Urinary bladder (tissue), 3 donors: ENCODE measurements at regions not wholly inside any gene's neighbourhood (a gene's known extent, or its start where the extent isn't known, plus 50 kb on each side); places are given as distances from the start of the nearest gene placed in this dataset.
"Not testable (repeated sequence)": the region's sequence is repeated elsewhere in the genome, so short reads cannot be mapped to it uniquely, and the experiment has no call there.

Experiments used
- DNase-seq: peaks from one replicate; pipeline ENCODE4 v3.0.0-alpha.2; 2015; ENCODE audit errors: extremely low spot score
- H3K27ac ChIP-seq: one replicate; pipeline ENCODE4 v1.5.1; 2013; ENCODE audit warnings: low read depth, mild to moderate bottlenecking, moderate library complexity
- H3K36me3 ChIP-seq: one replicate; pipeline ENCODE4 v1.6.1; 2013; ENCODE audit warnings: mild to moderate bottlenecking, moderate library complexity; ENCODE audit not compliant: insufficient read depth
- H3K4me1 ChIP-seq: one replicate; pipeline ENCODE4 v1.6.1; 2013; ENCODE audit warnings: mild to moderate bottlenecking, moderate library complexity; ENCODE audit not compliant: insufficient read depth
- H3K4me3 ChIP-seq: one replicate; pipeline ENCODE4 v1.5.1; 2013; ENCODE audit warnings: low read depth, low read length
- WGBS: extraction: QIAGEN DNeasy Blood & Tissue Kit; methylation state at CpG from one replicate; pipeline ENCODE4 v1.1.7; 2013; 5-methylcytosine and 5-hydroxymethylcytosine counted together
- donor health status: healthy with polysubstance abuse.
- donor health status: healthy.

GRCh38 chr1:82073071-82073470 lies 272.3 kb downstream of the ADGRL2 start:
- no peaks in the 10 kb centered on the region for H3K4me1 ChIP-seq
- no peaks in the 10 kb centered on the region for H3K36me3 ChIP-seq
- no peak for DNase-seq
- H3K27ac ChIP-seq = no peak overlapping the region
- 37% methylated on average over 1 of the region's 1 CpG for WGBS
- no peak overlapping the region for H3K4me3 ChIP-seq

- 78% methylated on average over 4 of the region's 4 CpGs for WGBS
- Histone ChIP-seq H3K36me3 (no peaks in the 10 kb centered on the region), H3K4me3 (no peak overlapping the region), H3K27ac (no peak overlapping the region), H3K4me1 (no peaks in the 10 kb centered on the region)
- DNase-seq = no peak
Measured at GRCh38 chr1:82065916-82066315, 265.2 kb downstream of the ADGRL2 start.

GRCh38 chr1:82064691-82065090 lies 264.0 kb downstream of the ADGRL2 start:
- no peaks in the 10 kb centered on the region for H3K4me1 ChIP-seq
- H3K36me3 ChIP-seq = no peaks in the 10 kb centered on the region
- H3K27ac ChIP-seq = no peak overlapping the region
- no peak overlapping the region for H3K4me3 ChIP-seq
- WGBS = 13% methylated on average over 1 of the region's 1 CpG
- DNase-seq = no peak

GRCh38 chr1:82062206-82062605 lies 261.5 kb downstream of the ADGRL2 start:
- 88% methylated on average over 2 of the region's 2 CpGs for WGBS
- Histone ChIP-seq H3K36me3 (no peaks in the 10 kb centered on the region), H3K4me1 (no peaks in the 10 kb centered on the region), H3K4me3 (no peak overlapping the region), H3K27ac (no peak overlapping the region)
- no peak for DNase-seq

- no peak for DNase-seq
- H3K4me1 ChIP-seq = no peaks in the 10 kb centered on the region
- H3K4me3 ChIP-seq = no peak overlapping the region
- no peaks in the 10 kb centered on the region for H3K36me3 ChIP-seq
- 34% methylated on average over 3 of the region's 3 CpGs for WGBS
- H3K27ac ChIP-seq = no peak overlapping the region
Measured at GRCh38 chr1:82059959-82060358, 259.2 kb downstream of the ADGRL2 start.

GRCh38 chr1:82057011-82057410 lies 256.3 kb downstream of the ADGRL2 start:
- Histone ChIP-seq H3K4me3 (no peak overlapping the region), H3K36me3 (no peaks in the 10 kb centered on the region), H3K27ac (no peak overlapping the region), H3K4me1 (no peaks in the 10 kb centered on the region)
- WGBS = 94% methylated on average over 4 of the region's 4 CpGs
- no peak for DNase-seq

- not testable (repeated sequence) for H3K4me3 ChIP-seq, H3K36me3 ChIP-seq, H3K27ac ChIP-seq, H3K4me1 ChIP-seq, DNase-seq
- 94% methylated on average over 4 of the region's 4 CpGs for WGBS
Measured at GRCh38 chr1:82055375-82055774, 254.6 kb downstream of the ADGRL2 start.

- Histone ChIP-seq H3K4me1 (no peaks in the 10 kb centered on the region), H3K36me3 (no peaks in the 10 kb centered on the region), H3K4me3 (no peak overlapping the region), H3K27ac (no peak overlapping the region)
- no peak for DNase-seq
- WGBS = 89% methylated on average over 1 of the region's 1 CpG
Measured at GRCh38 chr1:82052563-82052962, 251.8 kb downstream of the ADGRL2 start.

- H3K36me3 ChIP-seq = no peaks in the 10 kb centered on the region
- no peaks in the 10 kb centered on the region for H3K4me1 ChIP-seq
- H3K27ac ChIP-seq = no peak overlapping the region
- DNase-seq = no peak
- 96% methylated on average over 8 of the region's 8 CpGs for WGBS
- H3K4me3 ChIP-seq = no peak overlapping the region
Measured at GRCh38 chr1:82048596-82048995, 247.9 kb downstream of the ADGRL2 start.

GRCh38 chr1:82045221-82045620 lies 244.5 kb downstream of the ADGRL2 start:
- Histone ChIP-seq H3K4me3 (no peak overlapping the region), H3K36me3 (no peaks in the 10 kb centered on the region), H3K27ac (no peak overlapping the region), H3K4me1 (no peaks in the 10 kb centered on the region)
- no peak for DNase-seq

GRCh38 chr1:82044536-82044935 lies 243.8 kb downstream of the ADGRL2 start:
- Histone ChIP-seq H3K4me3 (no peak overlapping the region), H3K36me3 (no peaks in the 10 kb centered on the region), H3K27ac (no peak overlapping the region), H3K4me1 (no peaks in the 10 kb centered on the region)
- no peak for DNase-seq

GRCh38 chr1:82044111-82044510 lies 243.4 kb downstream of the ADGRL2 start:
- H3K27ac ChIP-seq = no peak overlapping the region
- 62% methylated on average over 3 of the region's 3 CpGs for WGBS
- no peaks in the 10 kb centered on the region for H3K36me3 ChIP-seq
- H3K4me1 ChIP-seq = no peaks in the 10 kb centered on the region
- no peak for DNase-seq
- H3K4me3 ChIP-seq = no peak overlapping the region

- DNase-seq = no peak
- 47% methylated on average over 4 of the region's 4 CpGs for WGBS
- Histone ChIP-seq H3K4me3 (no peak overlapping the region), H3K27ac (no peak overlapping the region), H3K4me1 (no peaks in the 10 kb centered on the region), H3K36me3 (no peaks in the 10 kb centered on the region)
Measured at GRCh38 chr1:82042306-82043060, 241.7 kb downstream of the ADGRL2 start.
